HG02623 (cell line): ENCODE measurements at regions not wholly inside any gene's neighbourhood (a gene's known extent, or its start where the extent isn't known, plus 50 kb on each side); places are given as distances from the start of the nearest gene placed in this dataset.

Experiments
- ATAC-seq: cut with Tn5 transposase; IDR thresholded peaks from one replicate; pipeline ENCODE4 v1.9.1; 2021; ENCODE audit warnings: moderate library complexity; ENCODE audit not compliant: unreplicated experiment

- ATAC-seq = no peak
These were observed 362.3 kb downstream of the FAM170A start for GRCh38 chr5:119991625-119992024.

DNA sequence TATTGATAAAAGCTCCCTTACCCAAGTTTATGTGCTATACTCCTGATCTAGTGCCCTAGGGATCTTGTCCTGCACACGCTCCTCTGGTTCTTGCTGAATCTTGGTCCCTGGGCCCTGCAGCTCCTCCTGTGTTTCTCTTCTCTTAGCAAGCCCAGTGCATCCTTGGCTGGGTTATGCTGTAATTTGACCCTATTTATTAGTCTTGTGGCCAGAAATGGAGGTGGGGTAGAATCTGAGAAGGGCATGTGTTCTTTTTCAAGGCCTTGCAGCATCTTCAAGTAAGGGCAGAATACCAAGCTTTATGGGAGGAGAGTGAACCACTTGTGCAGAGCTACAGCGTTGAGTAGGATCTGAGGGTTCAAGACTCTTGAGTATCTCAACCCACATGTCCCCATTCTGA lies 366.8 kb downstream of the FAM170A start:
- no peak for ATAC-seq

DNA sequence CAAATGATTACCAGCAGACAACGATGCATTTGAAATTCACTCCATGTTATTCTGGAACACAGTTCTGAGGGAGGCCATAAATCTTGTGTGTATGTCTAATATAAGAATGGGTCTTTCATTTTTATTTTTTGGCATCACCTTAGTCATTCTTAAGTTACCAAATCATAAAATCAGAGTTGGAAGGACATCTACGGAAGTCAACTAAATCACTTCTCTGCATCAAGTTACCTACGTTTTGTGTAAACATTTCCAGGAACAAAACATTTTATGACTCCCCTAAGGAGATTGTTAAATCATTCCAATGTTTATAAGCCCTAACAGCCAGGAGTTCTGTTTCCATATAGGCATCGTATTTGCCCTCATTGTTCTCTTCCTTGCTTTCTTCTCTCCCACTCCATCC lies 378.2 kb downstream of the FAM170A start:
- ATAC-seq = no peak

- no peak for ATAC-seq
These were observed 383.1 kb downstream of the FAM170A start for GRCh38 chr5:120012431-120012830.

DNA sequence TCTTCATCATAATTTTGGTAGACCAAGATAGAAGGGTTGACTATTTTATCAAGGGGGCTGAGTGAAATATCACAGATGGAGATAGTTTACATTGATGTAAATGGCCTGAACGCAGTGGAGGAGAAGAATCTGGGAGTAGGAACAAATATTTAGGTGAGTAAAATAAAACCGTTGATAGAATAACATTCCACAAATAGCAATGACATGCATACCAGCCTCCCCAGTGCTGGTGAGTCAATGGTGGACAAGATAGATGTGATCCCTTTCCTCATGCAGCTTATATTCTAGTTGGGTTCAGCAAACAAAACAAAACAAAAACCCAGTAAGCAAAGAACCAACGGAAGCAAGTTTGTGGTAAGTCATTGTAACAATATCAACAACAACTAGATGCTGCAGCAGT lies 385.2 kb downstream of the FAM170A start:
- ATAC-seq = no peak

DNA sequence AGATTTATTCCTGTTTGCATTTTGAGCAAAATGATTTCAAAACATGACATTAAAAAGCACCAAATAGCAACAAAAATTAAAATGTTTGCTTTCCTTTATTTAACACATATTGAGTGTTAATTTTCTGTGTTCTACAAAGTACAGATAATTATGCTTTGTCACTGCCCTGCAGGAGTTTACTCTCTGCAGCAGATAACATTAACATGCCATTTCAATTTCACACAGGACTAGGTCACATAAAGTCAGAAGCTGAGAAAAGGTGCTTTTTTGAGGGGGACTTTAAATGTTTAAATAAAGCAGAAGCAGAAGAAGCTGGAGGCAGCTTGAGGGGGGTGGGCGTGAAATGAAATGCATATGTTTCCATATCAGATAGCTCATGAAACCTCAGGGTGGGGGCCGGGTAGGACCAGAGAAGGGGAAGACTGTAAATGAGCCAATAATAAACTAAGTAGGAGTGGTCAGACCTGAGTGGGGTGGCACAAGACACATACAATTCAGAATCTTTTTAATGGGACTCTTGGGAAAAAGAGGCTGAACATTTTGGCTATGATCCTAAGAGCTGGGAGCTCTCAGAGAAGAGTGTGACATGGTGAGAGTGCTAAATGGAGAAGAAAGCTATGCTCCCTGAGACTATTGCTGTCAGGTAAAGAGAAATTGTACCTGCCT lies 387.5 kb downstream of the FAM170A start:
- ATAC-seq = no peak

DNA sequence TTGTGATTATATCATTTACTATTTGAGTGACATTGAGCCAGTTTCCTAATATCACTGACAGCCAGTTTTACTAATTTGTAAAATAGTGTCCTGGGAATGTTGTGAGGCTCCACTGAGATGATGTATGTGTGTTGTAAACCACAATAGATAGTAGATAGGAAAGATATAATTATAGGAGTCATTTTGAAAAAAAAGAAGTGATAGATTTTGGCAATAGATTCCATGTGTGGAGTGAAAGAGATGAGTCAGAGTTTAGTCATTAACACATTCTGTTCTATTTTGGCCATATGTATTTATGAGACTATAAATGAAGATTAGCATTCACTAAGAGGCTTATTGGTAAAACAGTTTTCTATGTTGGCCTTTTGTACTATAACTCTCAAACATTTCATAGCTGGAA lies 388.2 kb downstream of the FAM170A start:
- no peak for ATAC-seq

DNA sequence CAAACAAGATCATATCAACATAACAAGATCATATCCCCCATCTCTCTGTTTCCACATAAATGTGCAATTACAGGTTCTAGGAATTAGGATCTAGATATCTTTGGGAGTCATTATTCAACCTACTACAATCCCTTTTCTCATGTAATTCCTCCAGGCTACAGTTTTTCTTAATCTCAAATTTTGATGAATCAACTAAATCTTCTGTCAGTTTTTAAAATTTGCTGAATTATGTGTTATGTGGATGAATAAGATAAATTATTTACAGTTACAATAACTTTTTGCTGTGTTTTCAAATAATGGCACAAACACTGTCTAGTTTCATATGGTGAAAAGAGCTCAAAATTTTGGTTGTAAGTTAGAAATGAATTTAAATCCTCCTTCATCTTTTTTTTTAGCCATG lies 405.8 kb downstream of the FAM170A start:
- no peak for ATAC-seq

DNA sequence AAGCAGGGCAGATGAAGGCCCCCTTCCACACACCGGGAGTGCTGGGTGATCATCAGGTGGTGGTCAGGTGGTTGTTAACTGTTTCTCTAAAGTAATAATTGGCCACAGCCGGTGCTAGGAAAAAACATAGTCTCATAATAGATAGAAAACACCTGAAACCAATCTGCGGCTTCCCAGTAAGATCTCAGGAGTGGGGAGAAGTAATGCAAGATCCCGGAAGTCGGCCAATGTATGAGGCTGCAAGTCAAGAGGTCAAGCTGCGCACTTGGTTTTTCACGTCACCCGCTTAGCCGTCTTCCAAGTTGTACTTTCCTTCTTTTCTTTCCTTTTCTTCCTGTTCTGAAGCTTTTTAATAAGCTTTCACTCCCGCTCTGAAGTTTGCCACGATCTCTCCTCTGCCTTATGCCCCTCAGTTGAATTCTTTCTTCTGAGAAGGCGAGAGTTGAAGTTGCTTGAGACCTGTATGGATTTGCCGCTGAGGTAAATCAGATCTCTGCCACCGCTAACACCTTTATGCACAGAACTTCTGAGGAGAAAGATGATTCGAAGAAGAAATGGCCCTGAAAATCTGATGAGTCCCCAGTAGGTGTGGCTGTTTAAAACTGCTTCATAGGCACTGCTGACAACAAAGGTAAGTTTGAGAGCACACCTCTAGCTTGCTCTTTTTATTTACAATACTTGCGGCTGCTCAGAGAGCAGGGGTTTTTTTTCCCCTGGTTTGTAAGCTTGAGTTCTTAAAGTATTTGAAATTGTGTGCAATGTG lies 406.6 kb downstream of the FAM170A start:
- no peak for ATAC-seq

DNA sequence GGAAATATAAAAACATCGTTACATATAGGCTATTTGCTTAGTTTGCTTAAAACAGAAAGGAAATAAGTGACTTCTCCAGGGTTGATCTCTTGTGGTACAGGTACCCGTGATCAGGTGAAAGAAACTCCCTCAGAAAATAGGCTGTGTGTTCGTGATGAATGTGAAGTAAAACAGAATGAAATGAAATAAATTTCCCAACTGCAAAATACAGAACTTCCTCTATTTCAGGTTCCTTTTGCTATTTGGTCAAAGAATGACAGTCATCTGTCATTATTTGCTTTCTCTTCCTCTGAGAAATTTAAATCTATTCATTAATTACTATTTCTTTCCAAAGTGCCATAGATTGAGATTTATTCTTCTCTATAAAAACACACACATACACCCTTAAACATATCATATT lies 408.1 kb downstream of the FAM170A start:
- no peak for ATAC-seq

GRCh38 chr5:120039111-120039510 lies 409.8 kb downstream of the FAM170A start:
- ATAC-seq = no peak

DNA sequence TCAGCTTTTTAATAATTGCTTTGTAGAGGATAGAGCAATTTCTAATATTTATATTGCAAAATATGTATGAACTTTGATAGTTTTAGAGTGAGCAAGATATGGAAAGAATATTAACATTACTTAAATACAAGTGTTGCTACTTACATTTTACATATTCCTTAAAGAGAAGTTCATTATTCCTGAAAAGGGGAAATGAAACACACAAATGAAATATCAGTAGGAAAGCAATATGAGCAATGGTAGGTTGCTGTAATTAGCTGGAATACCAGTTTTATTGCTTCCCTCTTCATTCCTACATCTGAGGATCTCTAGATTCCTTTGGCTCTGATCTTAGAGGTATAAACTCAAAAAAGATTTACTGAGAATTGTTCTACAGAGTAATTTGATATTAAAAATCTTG lies 414.1 kb downstream of the FAM170A start:
- no peak for ATAC-seq

GRCh38 chr5:120052916-120053828 lies 410.9 kb upstream of the PRR16 start:
- ATAC-seq = no peak

DNA sequence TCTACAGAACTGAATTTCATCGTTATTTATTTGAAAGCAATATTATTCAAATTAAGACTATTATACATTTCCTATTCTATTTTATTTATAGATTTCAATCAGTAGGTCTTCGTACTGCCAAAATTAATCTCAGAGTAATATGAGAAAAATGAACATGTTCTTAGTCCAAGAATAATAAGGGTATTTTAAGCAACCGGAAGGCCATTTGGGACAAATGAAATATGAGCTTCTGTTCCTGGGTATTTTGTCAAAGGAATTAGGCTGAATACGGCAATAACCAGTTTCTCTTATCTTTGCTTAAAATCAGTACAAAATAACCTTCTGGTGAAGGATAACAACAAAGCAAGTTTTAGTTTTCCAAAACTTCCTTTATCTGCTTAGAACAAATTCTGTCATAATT lies 410.3 kb upstream of the PRR16 start:
- ATAC-seq = no peak

- no peak for ATAC-seq
These were observed 408.2 kb upstream of the PRR16 start for GRCh38 chr5:120055858-120056257.

- no peak for ATAC-seq
These were observed 401.6 kb upstream of the PRR16 start for GRCh38 chr5:120062515-120062917.

DNA sequence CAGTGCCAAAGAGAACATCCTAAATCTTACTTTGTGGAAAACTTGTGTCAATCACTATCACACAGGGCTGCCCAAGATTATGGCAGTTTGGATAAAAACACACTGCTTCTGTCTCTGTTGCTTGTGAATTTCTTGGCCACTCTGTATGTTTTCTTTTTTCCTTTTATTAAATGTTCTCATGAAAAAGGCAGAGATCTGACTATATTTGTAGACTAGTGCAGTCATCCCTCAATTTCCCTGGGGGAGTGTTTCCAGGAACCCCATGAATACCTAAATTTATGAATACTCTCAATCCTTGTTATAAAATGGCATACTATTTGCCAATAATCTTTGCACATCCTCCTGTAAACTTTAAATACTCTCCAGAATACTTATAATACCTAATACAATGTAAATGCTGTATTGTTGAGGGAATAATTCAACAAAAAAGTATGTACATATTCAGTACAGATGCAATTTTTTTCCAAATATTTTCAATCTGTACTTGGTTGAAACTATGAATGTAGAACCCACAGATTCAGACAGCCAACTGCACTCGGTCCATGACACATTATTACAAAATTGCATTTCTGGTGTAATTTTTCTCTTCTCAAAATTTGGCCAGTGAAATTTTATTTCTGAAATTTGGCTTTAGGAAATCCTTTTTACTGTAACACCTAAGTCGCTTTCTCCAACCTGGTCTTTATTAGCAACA lies 391.9 kb upstream of the PRR16 start:
- no peak for ATAC-seq

DNA sequence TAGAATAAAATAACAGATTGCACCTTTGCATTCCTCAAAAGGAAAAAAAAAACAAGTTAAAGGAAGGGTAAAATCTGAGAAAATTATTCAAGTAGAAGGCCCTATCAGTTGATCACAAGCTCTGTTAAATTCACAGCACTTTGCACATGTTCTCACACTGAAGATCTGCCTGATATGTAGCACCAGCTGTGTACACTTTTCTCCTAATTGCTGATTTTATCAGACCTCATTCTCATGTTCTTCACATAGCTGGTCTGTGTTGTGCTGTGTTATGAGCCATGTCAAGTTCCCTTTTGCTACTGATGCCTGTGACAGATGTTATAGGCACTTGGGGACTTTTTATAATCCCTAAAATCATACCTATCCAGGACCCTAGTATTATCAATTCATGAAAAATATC lies 390.4 kb upstream of the PRR16 start:
- no peak for ATAC-seq

GRCh38 chr5:120080781-120081180 lies 383.3 kb upstream of the PRR16 start:
- no peak for ATAC-seq

DNA sequence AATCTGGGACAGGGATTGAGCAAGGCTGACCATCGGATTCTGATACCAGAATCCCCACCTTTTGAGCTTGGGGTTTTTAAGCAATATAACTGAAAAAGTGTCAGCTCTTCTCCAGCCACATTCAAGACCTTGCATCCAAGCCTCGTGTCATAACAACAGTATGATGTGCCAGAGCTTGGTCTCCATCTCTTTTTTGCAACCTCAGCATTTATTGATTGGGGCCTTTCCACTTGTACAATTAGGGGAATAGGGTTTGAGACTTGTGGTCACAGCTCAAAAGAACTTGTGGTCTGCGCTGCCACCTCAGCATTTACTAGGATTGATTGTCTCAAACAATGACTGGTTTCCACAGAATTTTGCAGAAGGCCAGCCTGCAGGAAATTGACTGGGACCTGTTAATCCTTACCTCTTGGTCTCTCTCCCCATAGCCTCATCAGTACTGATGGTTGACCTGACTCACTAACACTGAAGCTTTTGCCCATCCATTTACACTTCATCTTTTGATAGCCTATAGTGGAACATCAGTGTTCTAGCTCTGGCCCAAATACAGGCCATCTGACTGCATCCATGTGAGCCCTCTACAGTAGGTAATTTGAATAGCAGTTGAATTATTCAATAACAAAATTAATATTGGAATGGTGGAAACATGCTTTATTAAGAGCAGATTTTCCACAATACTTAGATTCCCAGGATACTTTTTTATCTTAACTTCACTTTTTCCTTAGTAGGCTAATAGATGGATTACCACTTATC lies 381.6 kb upstream of the PRR16 start:
- ATAC-seq = no peak
